ENCODE measurements at regions not wholly inside any gene's neighbourhood (a gene's known extent, or its start where the extent isn't known, plus 50 kb on each side); places are given as distances from the start of the nearest gene placed in this dataset.

GRCh38 chr2:194917519-194917918, 739.5 kb upstream of the SLC39A10 start:
- no peak for TF ChIP-seq CTCF (IDR thresholded peaks at IDR 0.05; ENCODE audit: low read length)
- TF ChIP-seq EZH2 (optimal IDR thresholded peaks at IDR 0.05; ENCODE audit: low read depth, low read length): no peak
- TF ChIP-seq EZH2phosphoT487 (IDR thresholded peaks at IDR 0.05; ENCODE audit: low read length): no peak
- no peaks in the 10 kb centered on the region for H3K4me1 ChIP-seq (ENCODE audit: low read length)
- no peak overlapping the region for H3K27ac ChIP-seq (ENCODE audit: low read length)
- no peak for DNase-seq
- H3K79me2 ChIP-seq (ENCODE audit: low read length): no peaks in the 10 kb centered on the region
- no peaks in the 10 kb centered on the region for H3K36me3 ChIP-seq (replicated peaks; ENCODE audit: insufficient read depth, low read length)
- H3K4me2 ChIP-seq (ENCODE audit: low read depth, low read length): no peak overlapping the region
- no peaks in the 10 kb centered on the region for H4K20me1 ChIP-seq (ENCODE audit: insufficient read depth, low read length)
- H3F3A ChIP-seq (ENCODE audit: insufficient read depth, low read length): no peaks in the 10 kb centered on the region
- H3K27me3 ChIP-seq (replicated peaks; ENCODE audit: insufficient read depth, low read length): no peaks in the 10 kb centered on the region
- no peak overlapping the region for H3K9ac ChIP-seq (ENCODE audit: low read length)
- no peak overlapping the region for H2AFZ ChIP-seq (ENCODE audit: low read length)
- no peaks in the 10 kb centered on the region for H3K9me3 ChIP-seq (replicated peaks; ENCODE audit: insufficient read depth, low read length)
- no peaks in the 10 kb centered on the region for H3K9me2 ChIP-seq (replicated peaks; ENCODE audit: insufficient read depth, low read length)
- H3K4me3 ChIP-seq (ENCODE audit: low read length): no peak overlapping the region

GRCh38 chr2:194915485-194915884, 741.5 kb upstream of the SLC39A10 start:
- Histone ChIP-seq H3F3A (ENCODE audit: insufficient read depth, low read length) (no peaks in the 10 kb centered on the region), H3K79me2 (ENCODE audit: low read length) (no peaks in the 10 kb centered on the region), H3K36me3 (replicated peaks; ENCODE audit: insufficient read depth, low read length) (no peaks in the 10 kb centered on the region), H2AFZ (ENCODE audit: low read length) (no peak overlapping the region), H3K9me2 (replicated peaks; ENCODE audit: insufficient read depth, low read length) (no peaks in the 10 kb centered on the region), H3K4me3 (ENCODE audit: low read length) (no peak overlapping the region), H3K9ac (ENCODE audit: low read length) (no peak overlapping the region), H3K27me3 (replicated peaks; ENCODE audit: insufficient read depth, low read length) (no peaks in the 10 kb centered on the region), H3K9me3 (replicated peaks; ENCODE audit: insufficient read depth, low read length) (no peaks in the 10 kb centered on the region), H3K4me2 (ENCODE audit: low read depth, low read length) (no peak overlapping the region), H3K4me1 (ENCODE audit: low read length) (no peaks in the 10 kb centered on the region), H3K27ac (ENCODE audit: low read length) (no peak overlapping the region), H4K20me1 (ENCODE audit: insufficient read depth, low read length) (no peaks in the 10 kb centered on the region)
- DNase-seq: no peak
- TF ChIP-seq EZH2 (optimal IDR thresholded peaks at IDR 0.05; ENCODE audit: low read depth, low read length): no peak
- no peak for TF ChIP-seq EZH2phosphoT487 (IDR thresholded peaks at IDR 0.05; ENCODE audit: low read length)
- TF ChIP-seq CTCF (IDR thresholded peaks at IDR 0.05; ENCODE audit: low read length): no peak

GRCh38 chr2:194907569-194907968, 749.5 kb upstream of the SLC39A10 start:
- Histone ChIP-seq H3K4me3 (ENCODE audit: low read length) (no peak overlapping the region), H3K36me3 (replicated peaks; ENCODE audit: insufficient read depth, low read length) (no peaks in the 10 kb centered on the region), H3K9ac (ENCODE audit: low read length) (no peak overlapping the region), H2AFZ (ENCODE audit: low read length) (no peak overlapping the region), H4K20me1 (ENCODE audit: insufficient read depth, low read length) (no peaks in the 10 kb centered on the region), H3K9me3 (replicated peaks; ENCODE audit: insufficient read depth, low read length) (no peaks in the 10 kb centered on the region), H3K4me1 (ENCODE audit: low read length) (no peaks in the 10 kb centered on the region), H3F3A (ENCODE audit: insufficient read depth, low read length) (no peaks in the 10 kb centered on the region), H3K27me3 (replicated peaks; ENCODE audit: insufficient read depth, low read length) (no peaks in the 10 kb centered on the region), H3K9me2 (replicated peaks; ENCODE audit: insufficient read depth, low read length) (no peaks in the 10 kb centered on the region), H3K4me2 (ENCODE audit: low read depth, low read length) (no peak overlapping the region), H3K27ac (ENCODE audit: low read length) (no peak overlapping the region), H3K79me2 (ENCODE audit: low read length) (no peaks in the 10 kb centered on the region)
- no peak for DNase-seq
- TF ChIP-seq EZH2phosphoT487 (IDR thresholded peaks at IDR 0.05; ENCODE audit: low read length) (no peak), EZH2 (optimal IDR thresholded peaks at IDR 0.05; ENCODE audit: low read depth, low read length) (no peak), CTCF (IDR thresholded peaks at IDR 0.05; ENCODE audit: low read length) (no peak)
